ENCODE measurements at regions not wholly inside any gene's neighbourhood (a gene's known extent, or its start where the extent isn't known, plus 50 kb on each side); places are given as distances from the start of the nearest gene placed in this dataset.
"Not testable (repeated sequence)": the region's sequence is repeated elsewhere in the genome, so short reads cannot be mapped to it uniquely, and the experiment has no call there.

GRCh38 chr13:87094646-87095045 lies 576.5 kb upstream of the SLITRK5 start:
- no peak for DNase-seq (ENCODE audit: low read depth)

GRCh38 chr13:87100431-87100830 lies 570.7 kb upstream of the SLITRK5 start:
- DNase-seq (ENCODE audit: low read depth) = no peak

- no peak for DNase-seq (ENCODE audit: low read depth)
Measured at GRCh38 chr13:87107651-87108050, 563.5 kb upstream of the SLITRK5 start.

GRCh38 chr13:87120476-87120875 lies 550.7 kb upstream of the SLITRK5 start:
- no peak for DNase-seq (ENCODE audit: low read depth)

GRCh38 chr13:87122551-87122950 lies 548.6 kb upstream of the SLITRK5 start:
- DNase-seq (ENCODE audit: low read depth) = no peak

- no peak for DNase-seq (ENCODE audit: low read depth)
Measured at GRCh38 chr13:87123987-87124784, 547.0 kb upstream of the SLITRK5 start.

- DNase-seq (ENCODE audit: low read depth) = no peak
Measured at GRCh38 chr13:87124785-87125074, 546.4 kb upstream of the SLITRK5 start.

GRCh38 chr13:87128036-87128435 lies 543.1 kb upstream of the SLITRK5 start:
- DNase-seq (ENCODE audit: low read depth) = no peak

- DNase-seq (ENCODE audit: low read depth) = no peak
Measured at GRCh38 chr13:87128491-87128890, 542.7 kb upstream of the SLITRK5 start.

- no peak for DNase-seq (ENCODE audit: low read depth)
Measured at GRCh38 chr13:87129602-87130300, 541.4 kb upstream of the SLITRK5 start.

- DNase-seq (ENCODE audit: low read depth) = no peak
Measured at GRCh38 chr13:87130423-87130822, 540.7 kb upstream of the SLITRK5 start.

GRCh38 chr13:87131611-87132010 lies 539.6 kb upstream of the SLITRK5 start:
- DNase-seq (ENCODE audit: low read depth) = no peak

- DNase-seq (ENCODE audit: low read depth) = no peak
Measured at GRCh38 chr13:87138866-87139265, 532.3 kb upstream of the SLITRK5 start.

- DNase-seq (ENCODE audit: low read depth) = no peak
Measured at GRCh38 chr13:87147076-87147475, 524.1 kb upstream of the SLITRK5 start.

GRCh38 chr13:87153371-87153770 lies 517.8 kb upstream of the SLITRK5 start:
- no peak for DNase-seq (ENCODE audit: low read depth)

- no peak for DNase-seq (ENCODE audit: low read depth)
Measured at GRCh38 chr13:87166348-87166747, 504.8 kb upstream of the SLITRK5 start.

GRCh38 chr13:87168390-87168789 lies 502.8 kb upstream of the SLITRK5 start:
- no peak for DNase-seq (ENCODE audit: low read depth)

- DNase-seq (ENCODE audit: low read depth) = no peak
Measured at GRCh38 chr13:87169337-87169736, 501.8 kb upstream of the SLITRK5 start.

GRCh38 chr13:87172166-87172835 lies 498.9 kb upstream of the SLITRK5 start:
- DNase-seq (ENCODE audit: low read depth) = no peak

- not testable (repeated sequence) for DNase-seq (ENCODE audit: low read depth)
Measured at GRCh38 chr13:87185138-87185537, 486.0 kb upstream of the SLITRK5 start.

- not testable (repeated sequence) for DNase-seq (ENCODE audit: low read depth)
Measured at GRCh38 chr13:87186647-87187046, 484.5 kb upstream of the SLITRK5 start.

- DNase-seq (ENCODE audit: low read depth) = not testable (repeated sequence)
Measured at GRCh38 chr13:87191485-87191884, 479.7 kb upstream of the SLITRK5 start.

- no peak for DNase-seq (ENCODE audit: low read depth)
Measured at GRCh38 chr13:87198371-87198770, 472.8 kb upstream of the SLITRK5 start.

Measured in activated T-cell treated with anti-CD3 and anti-CD28 coated beads for 48 hours (primary cell).